ENCODE measurements at regions not wholly inside any gene's neighbourhood (a gene's known extent, or its start where the extent isn't known, plus 50 kb on each side); places are given as distances from the start of the nearest gene placed in this dataset.
A peak's percentile ranks its signal among the peaks of the same experiment; 100 is the strongest.

DNA sequence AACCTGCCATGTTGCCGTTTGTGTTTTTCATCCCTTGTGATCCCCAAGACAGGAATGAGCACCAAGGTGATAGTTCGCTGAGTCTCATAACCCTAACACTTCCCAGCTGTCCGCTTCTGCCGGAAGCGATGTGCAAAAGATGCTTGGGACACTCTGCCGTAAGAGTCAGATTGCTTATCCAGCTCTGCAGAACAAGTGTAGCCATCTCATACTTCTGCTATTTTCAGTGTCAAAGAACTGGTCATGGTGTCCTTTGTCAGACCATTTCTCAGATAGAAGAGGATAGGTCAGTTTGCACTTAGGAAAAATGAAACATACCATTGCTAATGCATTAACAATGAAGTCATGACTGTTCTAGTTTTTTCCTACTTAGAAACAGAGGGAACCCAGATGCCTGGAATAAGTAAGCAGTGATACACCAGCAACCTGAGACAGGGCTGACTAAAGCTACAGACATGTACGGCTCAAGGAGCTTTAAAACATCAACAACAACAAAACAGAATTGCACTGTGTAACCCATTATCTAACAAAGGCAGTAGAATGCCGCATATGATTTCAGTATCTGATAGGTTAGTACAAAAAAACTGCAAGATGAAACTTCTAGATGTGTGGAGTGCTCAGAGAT, 134.0 kb upstream of the IL12A start:
- peak; percentile 98 for DNase-seq

DNA sequence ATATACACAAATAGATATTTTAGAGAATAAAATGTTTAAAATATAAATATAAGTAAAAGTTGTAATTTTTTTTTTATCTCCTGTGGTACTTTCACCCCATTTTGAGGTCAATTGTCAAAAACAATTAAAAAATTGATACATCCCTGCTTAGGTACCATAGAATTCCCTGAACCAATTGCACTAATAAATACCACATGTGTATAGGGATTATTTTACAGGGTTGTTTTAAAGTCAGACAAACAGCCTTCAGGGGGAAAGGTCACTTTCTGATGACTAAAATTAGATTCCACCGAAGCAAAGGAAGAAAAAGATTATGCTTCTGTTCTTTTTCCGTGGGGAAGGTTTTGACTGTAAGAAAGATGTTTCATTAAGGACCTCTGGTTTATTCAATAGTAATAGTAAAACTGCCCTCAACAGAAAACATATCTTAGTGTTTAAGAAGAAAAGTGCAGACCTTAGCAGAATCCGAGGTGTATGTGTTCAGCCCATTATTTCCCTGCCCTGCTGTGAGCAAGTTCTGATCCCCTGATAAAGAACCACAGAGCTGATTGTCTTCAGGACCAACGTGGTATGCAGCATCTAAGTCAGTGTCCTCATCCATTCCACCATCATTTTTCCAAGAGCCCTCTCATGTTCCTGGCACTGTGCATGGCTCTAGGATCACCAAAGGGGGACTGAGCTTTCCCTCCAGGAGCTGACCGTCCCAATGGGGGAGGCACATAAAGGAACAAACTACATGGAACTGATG, 132.9 kb upstream of the IL12A start:
- DNase-seq: no peak

DNA sequence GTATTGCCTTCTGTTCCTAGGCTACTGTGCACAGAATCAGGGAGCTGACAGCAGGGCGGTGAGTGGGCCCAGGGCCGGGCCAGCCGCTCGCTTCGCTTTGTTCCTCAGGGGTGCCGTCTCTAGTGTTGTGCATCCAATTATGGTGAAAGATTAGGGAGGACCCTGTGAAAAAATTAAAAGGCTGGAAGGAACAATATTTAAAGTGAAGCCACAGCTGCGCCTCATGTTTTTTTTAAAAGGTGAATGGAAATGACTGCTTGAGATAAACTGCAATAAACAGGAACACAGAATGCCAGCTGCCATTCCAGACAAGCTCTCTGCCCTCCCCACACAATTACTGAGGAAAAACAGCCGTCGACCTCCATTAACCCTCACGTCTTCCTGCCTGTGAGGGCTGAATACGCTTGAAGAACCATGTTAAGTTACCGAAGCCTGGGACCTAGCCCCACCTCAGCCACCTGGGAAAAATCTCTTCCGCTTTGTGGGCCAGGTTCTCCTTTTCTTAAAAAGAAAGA, 132.0 kb upstream of the IL12A start:
- no peak for DNase-seq

DNA sequence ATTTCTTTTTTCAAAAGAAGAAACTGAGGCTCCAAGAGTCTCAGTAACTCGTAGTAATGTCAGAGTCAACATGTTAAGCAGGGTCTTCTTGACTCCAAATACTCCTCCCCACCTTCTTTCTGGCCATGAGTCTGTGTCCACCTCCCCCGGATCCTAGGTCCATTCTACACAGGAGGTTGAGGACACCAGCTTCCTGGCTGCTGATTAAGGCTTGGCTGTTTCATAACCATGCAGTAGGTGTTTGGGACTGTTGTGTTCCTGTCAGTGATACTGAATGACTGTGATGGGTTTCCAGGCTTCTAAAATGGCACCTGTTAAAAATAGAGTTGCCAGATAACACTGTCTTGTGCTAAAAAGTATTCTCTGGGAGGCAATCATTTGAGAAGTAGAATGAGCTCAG, 130.8 kb upstream of the IL12A start:
- no peak for DNase-seq

DNA sequence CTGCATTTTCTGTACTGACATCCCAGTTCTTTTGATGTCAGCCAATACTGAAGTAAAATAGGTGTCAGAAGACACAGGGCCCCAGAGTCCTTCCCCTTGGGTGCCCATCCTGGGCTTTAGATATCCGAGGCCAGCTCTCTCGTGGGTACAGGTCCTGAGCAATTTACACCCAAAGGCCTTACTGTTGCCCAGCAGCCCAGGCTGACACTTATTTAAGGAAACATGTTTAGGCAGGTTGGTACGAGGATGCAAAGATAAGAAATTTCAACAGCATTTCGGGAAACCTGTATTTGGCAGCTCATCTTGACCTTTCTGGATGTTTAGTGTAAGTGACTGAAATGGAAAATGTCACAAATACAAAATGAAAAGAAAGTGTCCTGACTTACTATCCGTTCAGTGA, 130.0 kb upstream of the IL12A start:
- DNase-seq: no peak

DNA sequence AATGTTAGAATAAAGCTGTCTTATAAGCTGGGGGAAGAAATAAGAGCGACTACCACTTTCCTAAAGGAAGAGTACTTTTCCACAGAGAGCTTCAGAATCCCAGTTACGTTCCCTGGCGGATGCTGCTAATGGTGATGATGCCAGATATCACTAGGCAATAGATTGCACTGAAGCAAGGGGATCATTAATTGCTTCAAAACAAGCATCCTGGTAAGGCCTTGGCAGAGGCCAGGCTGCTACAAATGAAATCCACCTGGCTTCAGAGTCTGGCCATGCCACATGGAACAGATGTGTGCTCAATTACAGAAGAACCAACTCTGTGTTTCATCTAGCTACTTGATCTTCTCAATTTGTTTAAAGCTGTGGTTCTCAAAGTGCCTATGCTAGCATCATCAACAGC, 129.2 kb upstream of the IL12A start:
- no peak for DNase-seq

DNA sequence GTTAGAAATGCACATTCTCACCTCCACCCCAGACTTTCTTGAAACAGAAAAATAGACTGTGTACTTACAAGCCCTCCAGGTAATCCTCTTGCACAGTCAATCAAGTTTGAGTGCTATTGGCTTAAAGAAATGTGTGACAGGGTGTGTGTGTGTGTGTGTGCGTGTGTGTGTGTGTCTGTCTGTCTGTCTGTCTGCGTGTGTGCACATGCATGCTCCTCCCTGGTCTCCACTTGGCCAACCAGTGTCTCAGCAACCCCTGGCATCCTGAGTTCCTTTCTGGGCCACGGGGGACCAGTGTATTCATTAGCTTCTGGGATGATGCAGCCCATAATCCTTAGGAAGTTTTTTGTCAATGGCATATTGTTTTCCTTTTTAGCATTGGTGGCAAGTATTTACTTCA, 128.8 kb upstream of the IL12A start:
- no peak for DNase-seq

DNA sequence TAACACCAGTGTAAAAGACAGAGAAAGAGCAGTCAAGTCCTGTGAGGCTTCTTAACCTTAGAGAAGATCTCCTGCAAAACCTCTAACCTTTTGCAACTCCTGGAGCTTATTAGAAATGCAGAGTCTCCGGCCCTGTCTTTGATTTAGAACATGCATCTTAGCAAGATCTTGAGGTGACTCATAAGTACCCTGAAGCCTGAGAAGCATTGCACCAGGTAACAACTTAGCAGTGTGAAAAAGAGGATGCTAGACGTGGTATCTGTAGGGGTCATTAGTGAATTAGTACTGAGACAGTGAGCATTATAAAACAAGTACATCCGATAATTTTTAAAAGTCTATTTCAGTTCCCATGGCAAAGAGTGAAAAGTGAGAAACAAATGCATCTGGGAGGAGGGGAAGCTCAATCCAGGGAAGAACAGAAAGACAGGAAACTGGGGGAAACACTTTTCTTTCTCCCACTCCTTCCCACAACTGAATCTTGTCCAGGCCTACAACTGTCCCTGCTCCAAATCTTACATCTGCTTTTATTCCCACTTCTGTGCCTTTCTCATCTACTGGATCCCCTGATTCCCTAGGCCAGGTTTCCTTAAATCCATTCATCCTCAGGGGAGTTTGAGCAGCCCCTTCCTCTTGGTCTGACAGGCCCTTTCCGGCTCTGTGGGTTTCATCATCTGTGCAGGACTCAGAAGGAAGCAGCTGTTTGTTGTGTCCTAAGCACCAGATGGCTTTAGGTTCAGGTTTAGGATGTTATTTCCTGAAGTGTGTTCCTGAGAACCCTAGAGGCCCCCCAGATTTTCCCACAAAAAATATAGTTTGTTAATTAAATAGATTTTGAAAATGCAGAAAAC, 128.1 kb upstream of the IL12A start:
- no peak for DNase-seq

DNA sequence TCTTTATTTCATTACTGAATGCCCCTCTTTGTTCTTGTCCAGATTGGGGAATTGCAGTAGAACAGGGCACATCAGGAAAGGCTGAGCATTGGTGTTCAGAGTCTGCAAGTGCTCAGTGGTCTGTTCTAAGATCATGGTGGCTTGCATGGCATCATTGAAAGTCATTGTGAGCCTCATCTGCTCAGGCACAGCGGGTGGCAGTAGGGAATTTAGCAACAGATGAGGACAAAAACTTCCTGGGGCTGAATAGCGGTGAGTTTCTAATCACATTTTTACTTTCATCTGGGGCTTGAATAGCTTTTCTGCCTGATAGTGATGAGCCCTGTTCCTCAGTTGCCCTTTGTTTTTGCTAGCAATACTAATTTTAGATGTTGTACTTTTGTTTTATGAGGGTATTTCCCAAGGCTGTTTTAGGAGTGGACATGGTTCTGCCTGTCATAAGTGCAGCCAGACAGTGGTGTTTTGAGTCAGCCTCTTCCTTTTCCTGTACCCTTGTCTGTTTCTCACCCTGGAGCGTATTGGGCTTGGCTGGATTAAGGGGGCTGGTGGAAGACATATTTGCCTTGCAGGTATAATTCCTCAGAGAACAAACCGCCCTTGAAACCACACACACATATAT, 127.2 kb upstream of the IL12A start:
- no peak for DNase-seq

DNA sequence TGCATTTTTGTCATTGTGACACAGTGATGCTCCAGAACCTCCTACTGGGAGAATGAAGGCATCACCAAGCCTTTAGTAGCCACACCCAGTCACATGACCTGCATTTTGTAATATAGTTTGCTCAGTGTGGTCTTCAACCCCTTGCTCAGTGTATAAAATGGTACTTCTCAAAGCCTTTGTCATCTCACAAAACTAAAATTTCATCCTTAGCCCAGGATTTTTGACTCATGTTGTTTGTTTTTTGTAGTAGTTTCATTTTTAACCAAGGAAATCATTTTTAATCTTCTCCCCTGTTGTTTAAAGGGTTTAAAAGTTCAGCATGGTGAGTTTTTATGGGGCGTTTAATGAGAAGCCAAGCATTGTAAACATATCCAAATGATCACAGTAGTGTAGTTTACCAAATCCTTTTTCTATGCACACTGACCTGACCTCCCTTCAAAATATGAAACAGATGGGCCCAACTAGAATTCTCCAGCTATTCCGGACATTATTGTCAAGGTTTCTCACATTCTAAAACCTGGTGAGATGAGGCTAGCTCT, 123.5 kb upstream of the IL12A start:
- peak; percentile 76 for DNase-seq

DNA sequence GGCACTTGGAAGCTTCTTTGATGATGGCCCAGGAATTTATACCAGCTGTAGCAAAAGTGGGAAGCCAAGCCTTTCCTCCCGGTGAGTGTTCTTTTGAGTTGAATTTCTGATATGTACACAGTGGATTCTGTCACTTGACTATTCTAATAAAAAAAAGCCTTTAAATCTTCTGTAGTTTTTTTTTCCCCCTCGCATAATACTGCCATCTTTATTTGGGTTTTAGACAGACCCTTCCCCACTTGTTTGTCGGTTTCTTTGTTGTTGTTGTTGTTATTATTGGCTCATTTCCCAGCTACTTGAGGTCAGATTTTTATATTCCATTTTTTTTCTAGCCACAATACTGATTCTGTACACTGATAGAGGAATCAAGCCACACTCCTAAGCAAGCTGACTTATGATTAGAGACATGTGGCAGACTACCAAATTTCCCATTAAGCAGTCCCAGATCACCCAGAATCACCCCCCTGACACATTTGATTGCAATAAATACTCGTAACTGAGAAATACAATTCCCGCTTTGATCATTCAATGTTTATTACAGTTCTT, 122.4 kb upstream of the IL12A start:
- DNase-seq: no peak

DNA sequence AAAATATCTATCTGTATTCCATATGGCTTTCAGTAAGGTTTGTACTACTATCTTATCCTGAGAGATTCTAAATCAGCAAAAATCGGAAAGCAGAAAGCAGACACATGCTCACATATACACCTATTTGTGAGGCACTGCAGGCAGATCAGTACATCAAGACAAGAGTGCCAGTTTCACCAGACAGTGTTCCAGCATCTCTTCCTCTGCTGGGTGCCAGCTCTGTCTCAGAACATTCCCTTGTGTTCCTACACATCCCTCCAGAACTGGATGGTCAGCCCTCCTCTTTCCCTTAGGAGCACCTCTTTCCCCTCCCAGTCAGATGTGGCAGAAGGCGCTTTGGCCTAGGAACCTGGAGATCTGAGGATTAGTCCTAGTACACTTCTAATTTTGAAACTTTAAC, 121.3 kb upstream of the IL12A start:
- no peak for DNase-seq

DNA sequence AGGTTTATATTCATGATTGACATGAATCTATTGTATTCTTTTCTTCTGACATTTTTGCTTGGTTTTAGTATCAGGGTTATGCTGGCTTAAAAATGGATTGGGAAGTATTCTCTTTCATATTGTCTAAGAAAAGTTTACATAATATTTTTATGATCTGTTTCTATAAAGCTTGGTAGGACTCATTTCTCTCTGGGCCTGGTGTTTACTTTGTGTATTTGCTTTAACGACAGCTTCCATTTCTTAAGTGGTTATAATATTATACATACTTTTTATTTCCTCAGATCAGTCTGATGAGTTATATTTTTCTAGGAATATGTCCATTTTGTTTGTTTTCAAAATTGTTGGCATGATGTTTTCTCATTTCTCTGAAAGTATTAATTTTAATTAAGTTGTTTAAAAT, 117.9 kb upstream of the IL12A start:
- DNase-seq: no peak

DNA sequence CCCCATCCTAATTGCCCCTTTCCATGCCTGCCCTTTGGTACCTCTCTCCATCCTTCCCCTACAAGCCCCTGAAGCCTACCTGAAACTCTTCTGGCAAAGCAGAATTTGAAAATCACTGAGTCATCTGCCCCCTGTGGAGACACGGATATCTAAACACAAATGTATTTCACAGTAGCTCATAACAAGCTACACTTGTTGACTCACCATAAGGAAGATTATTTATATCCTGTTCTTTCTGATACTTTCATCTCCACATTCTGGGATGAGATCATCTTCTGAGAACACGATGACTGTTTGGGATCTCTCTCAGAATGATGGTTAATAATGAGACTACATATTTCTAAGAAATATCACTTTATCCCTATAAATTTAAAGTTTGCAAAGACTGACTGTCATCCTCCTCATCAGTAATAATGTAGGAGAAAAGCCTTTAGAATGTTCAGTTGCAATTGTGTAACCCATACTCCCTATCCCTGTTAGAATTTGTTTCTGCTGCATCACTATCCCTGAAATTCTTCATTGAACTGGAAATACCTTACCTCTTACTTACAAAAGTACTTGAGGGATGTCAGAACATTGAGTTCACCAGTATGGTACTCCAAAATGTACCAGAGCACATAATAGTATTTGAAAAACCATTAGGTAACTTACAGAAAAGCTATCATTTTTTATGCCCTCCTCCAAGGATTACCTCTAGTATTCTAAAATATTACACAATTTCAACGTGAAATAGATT, 116.1 kb upstream of the IL12A start:
- peak; percentile 95 for DNase-seq

DNA sequence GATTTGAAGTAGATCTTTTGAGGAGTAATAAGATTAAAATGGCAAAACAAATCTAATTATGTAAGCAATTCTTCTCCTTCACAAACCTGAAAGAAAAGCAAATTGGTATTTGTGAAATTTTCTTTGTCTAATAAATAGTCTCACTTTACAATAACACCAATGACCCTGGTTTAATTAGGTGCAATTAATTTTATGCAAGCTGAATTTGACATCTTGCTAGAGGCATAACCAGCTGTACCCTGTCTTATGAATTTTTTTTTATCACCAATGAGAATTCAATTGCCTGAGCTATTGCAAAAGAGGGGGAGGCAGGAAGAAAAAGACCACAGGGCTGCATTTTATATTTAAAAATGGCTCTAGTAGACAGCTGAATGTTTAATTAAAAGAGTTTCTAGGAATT, 113.5 kb upstream of the IL12A start:
- no peak for DNase-seq

DNA sequence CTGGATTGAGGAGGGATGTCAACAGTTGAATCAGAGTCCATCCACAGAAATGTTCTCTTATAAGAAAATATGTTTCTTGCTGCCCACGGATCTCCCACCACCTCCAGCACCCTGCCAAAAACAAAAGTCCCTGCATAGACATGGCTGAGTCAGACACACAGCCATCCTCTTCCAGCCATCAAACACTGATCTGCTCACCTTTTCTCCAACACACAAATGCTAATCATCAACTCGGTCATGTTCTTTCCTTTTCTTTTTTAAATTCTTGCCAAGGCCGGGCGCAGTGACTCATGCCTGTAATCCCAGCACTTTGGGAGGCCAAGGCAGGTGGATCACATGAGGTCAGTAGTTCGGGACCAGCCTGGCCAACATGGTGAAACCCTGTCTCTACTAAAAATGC, 110.7 kb upstream of the IL12A start:
- DNase-seq: no peak

DNA sequence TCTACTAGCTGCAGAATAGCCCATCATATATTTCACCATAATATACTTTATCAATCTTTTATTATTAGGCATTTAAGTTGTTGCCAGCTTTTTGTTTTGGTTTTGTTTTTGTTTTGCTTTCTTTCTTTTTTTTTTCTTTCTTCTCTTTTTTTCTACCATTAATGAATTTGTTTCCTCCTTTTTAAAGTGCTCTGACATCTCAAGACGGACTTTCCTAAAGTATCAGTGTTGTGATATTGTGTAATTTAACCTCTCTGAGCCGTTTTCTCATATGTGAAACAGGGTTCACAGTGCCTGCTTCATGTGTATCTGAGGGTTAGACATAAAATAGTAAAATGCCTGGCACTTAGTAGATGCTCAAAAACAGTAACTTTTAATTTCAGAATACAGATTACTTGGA, 109.5 kb upstream of the IL12A start:
- DNase-seq: no peak

DNA sequence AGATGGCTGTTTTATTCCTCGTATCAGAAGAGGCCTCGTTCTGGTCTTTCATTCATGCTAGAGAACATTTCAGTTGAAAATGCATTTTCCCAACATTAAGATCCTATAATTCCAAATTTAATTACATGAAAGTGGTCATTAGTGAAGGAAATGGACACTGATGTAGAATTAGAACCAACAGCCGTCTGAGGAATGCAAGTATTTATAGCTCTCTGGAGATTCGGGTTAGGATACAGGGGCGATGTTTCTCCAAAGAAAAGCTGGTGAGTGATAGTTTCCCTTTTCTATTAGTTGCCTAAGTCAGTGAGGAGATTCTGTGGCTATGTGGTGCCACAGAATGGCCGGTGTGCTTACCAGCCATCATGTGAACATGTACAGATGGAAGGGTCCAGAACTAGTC, 109.0 kb upstream of the IL12A start:
- DNase-seq: no peak

DNA sequence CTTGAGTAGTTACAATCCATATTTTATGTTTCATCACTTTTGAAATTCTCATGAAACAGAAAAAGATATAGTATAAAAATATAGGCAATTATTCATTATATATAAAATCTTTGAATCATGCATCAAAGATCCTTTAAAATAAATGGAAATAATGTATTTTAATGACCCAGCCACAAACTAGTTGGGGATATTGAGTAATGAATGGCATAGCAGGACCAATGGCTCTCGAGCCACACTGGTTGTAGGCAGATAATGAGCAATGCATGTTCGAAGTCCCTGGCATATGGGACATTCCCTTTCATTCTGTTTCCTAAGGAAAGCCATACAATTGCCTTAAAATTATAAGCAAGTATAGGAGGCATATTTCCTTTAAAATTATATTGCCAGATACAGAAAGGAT, 107.4 kb upstream of the IL12A start:
- DNase-seq: no peak

DNA sequence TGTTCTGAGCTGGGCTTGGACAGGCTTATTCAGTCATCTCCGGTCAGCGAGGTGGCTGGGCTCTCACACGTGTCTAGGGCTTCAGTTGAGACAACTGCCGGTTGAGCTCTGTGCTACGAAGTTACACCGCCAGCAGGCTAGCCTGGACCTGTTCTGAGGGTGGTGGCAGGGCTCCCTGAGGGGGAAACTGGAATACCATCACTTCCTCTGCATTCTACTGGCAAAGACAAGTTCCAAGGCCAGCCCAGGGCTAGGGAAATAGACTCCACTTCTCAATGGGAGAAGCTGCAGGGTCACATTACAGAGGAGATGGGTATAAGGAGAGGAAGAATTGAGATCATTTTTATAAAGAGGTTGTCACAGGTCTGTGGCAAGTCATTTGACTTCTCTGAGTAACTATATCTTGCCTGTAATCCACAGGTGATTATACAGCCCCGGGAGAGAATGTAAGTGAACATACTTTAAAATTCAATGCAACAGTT, 106.8 kb upstream of the IL12A start:
- no peak for DNase-seq

DNA sequence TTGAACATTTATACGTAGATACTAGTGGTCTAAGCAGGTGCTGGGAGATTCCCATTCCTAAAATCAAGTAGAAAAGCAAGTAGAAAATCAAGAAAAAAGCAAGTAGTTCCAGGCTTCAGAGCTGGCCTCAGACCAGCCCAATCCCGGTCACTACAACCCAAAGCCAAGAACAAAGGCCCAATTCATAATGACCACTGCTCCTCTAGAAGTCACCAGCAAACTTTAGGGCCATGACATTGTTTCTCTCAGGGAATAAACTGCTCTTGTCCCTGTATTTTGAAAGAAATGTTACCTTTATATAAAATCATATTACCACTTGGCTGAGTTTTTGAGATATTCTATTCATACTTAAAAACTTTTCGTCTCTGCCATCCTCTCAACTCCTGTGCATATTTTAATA, 106.3 kb upstream of the IL12A start:
- DNase-seq: no peak
